ENCODE measurements at regions not wholly inside any gene's neighbourhood (a gene's known extent, or its start where the extent isn't known, plus 50 kb on each side); places are given as distances from the start of the nearest gene placed in this dataset.

DNA sequence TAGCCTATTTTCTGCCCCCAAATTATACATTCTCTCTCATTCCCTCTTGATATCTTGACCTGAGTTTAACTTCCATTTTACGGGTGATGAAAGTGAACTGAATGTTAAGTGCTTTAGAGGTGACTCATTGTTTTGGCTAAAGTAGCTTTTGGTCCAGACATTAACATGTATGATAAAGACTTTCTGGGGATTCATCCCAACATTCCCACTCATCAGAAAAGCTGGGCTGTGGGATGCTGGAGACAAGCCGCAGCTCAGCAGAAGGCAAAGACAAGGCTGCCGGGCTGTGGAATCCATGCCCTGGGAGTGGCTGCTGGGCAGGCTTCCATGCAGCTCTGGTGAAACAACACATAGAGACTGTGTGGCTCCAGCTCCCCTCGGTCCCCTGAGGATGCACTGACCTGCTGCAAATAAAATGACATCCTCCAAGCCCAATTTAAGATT, 89.9 kb upstream of the SYNDIG1 start:
- DNase-seq (ENCODE audit: low read depth), result no peak
- H3K4me3 ChIP-seq (ENCODE audit: low read depth, low read length), result no peak overlapping the region
- TF ChIP-seq, protein P1, sequence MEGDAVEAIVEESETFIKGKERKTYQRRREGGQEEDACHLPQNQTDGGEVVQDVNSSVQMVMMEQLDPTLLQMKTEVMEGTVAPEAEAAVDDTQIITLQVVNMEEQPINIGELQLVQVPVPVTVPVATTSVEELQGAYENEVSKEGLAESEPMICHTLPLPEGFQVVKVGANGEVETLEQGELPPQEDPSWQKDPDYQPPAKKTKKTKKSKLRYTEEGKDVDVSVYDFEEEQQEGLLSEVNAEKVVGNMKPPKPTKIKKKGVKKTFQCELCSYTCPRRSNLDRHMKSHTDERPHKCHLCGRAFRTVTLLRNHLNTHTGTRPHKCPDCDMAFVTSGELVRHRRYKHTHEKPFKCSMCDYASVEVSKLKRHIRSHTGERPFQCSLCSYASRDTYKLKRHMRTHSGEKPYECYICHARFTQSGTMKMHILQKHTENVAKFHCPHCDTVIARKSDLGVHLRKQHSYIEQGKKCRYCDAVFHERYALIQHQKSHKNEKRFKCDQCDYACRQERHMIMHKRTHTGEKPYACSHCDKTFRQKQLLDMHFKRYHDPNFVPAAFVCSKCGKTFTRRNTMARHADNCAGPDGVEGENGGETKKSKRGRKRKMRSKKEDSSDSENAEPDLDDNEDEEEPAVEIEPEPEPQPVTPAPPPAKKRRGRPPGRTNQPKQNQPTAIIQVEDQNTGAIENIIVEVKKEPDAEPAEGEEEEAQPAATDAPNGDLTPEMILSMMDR (conservative IDR thresholded peaks at IDR 0.05; ENCODE audit: low read depth, low read length), result no peak

DNA sequence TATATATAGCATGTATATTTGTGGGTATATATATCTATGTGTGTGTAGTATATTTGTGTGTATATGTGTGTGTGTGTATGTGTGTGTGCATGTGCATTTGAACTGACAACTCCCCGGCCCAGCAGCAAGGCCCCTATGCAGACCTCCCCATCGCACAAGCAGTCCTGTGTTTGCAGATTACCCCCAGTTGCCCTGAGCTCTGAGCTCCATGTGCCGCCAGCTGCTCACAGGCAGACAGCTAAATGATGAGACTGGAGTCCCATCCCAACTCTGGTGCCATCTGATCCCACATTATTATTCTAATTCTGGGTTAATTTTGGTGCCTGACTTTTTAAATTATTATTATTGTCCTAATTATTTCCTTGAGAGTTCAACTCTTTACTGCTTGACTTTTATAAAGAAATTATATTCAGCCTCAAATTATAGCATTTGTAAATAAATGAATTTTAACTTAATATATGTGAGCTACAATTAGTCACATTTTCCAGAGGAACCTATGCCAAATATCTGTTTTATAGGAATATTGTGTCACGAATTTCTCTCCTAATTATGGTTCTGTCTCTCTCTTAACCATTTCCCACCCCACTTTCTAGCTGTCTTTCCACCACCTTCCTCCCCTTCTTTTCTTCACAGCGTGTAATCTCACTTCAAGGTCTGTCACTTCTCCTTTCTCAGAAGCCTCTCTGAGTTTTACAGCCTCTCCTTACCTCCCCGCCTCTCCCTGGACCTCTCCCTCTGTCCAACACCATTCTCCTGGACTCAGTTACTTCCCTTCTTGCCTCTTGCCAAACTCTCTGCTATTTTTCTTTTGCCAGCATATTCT, 90.6 kb upstream of the SYNDIG1 start:
- no peak for DNase-seq (ENCODE audit: low read depth)
- TF ChIP-seq, protein P1 (conservative IDR thresholded peaks at IDR 0.05; ENCODE audit: low read depth, low read length), result no peak
- H3K4me3 ChIP-seq (ENCODE audit: low read depth, low read length), result no peak overlapping the region

DNA sequence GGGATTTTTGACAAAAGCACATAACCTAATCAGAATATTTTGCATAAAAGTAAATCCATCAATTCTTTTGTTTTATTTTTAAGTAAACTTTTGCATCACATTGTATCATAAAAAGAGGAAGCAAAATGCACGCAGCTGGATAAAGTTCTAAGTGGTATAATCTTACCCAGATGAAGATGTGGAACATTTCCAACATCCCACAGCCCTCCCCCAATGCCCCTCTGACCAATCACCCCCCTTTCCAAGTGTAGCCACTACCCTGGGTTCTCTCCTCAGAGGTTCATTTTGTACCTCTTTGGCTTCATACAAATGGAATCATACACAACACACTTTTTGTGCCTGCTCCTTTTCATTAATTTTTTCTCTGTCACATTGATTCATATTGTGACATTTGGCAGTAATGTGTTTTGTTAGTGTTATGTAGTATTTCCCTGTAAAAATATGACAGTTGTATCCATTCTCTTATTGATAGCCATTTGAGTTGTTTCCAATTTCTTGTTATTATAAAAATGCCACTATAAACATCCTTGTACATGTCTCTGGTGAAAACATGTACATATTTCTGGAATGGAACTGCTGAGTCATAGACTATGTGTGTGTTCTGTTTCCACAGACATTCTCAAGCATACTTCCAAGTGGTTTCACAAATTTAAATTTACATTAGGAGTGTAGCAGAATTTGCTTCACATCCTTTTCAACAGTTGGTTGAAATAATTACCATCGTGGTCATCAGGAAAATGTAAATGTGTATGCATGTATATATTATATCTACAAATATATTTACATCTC, 92.9 kb upstream of the SYNDIG1 start:
- no peak overlapping the region for H3K4me3 ChIP-seq (ENCODE audit: low read depth, low read length)
- no peak for DNase-seq (ENCODE audit: low read depth)
- TF ChIP-seq, protein P1 (conservative IDR thresholded peaks at IDR 0.05; ENCODE audit: low read depth, low read length), result no peak

DNA sequence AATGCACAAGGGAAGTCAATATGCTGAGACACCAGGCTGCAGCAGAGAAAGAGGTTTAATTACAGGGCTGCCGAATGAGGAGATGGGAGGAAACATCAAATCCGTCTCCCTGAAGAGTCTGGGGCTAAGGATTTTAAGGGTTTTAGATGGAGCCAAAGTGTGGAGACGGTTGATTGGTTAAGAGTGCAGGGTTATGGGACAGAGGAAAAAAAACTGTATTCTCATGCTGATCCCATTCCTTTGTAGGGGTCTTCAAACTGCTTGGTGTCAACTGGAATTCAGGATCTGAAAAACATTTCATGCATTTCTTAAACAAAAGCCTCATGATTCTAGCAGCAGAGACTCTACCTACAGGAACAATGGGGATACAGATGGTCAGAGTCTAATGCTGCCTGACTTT, 96.1 kb upstream of the SYNDIG1 start:
- no peak for DNase-seq (ENCODE audit: low read depth)
- no peak overlapping the region for H3K4me3 ChIP-seq (ENCODE audit: low read depth, low read length)
- TF ChIP-seq, protein P1 (conservative IDR thresholded peaks at IDR 0.05; ENCODE audit: low read depth, low read length), result no peak

DNA sequence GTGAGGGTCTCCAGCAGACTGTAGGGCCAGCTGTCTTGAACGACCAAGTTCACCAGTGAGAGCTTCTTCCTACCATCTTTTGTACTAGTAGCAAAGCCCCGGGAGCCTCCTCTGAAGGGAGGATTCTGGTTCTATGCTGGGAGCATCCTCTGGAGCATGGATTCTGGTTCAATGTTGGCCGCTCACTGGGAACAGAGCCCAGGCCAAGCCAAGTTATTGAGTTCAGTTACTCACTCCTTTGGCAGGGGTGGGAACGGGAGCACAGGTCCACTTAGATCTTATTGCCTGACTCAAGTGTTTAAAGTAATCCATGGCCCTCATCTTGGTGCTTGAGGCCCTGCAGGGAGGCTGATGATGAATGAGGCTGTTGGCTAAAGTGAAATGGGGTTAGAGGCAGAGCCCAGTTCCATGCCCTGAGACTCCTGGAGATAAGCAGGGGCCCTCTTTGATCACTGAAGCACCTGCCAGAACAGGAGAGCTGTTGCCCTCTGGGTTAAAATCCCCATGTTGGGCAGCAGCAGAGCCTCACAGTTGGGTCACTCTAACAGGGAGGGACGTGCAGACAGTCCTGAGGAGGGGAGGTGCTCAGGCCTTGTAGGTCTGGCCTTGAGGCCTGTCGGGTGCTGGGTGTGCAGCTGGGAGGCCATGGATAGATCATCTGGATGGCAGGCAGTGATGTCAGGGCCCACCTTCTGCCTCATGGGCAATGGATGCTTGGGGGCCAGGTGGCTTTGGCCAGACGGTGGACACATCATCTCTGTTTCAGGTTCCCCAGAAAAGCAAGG, 98.3 kb upstream of the SYNDIG1 start:
- TF ChIP-seq, protein P1 (conservative IDR thresholded peaks at IDR 0.05; ENCODE audit: low read depth, low read length), result no peak
- H3K4me3 ChIP-seq (ENCODE audit: low read depth, low read length), result no peak overlapping the region
- no peak for DNase-seq (ENCODE audit: low read depth)

DNA sequence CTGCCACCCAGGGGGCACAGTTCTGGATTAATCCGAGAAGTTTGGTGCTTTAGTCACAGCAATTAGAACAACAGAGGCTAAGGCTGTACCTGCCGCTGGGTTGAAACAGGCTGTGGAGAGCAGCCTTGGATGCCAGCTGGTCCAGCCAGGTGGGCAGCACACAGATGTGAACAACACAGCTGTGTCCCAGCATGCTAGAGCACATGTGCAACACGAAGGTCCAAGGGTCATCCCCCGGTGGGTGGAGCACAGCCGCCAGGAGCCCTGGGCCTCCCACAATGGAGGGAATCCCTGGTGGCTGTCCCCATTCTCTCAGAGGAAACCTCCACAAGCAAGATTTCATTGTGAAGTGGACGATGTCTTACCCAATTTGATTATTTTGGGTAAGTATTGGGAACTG, 99.2 kb upstream of the SYNDIG1 start:
- no peak overlapping the region for H3K4me3 ChIP-seq (ENCODE audit: low read depth, low read length)
- no peak for DNase-seq (ENCODE audit: low read depth)
- TF ChIP-seq, protein P1 (conservative IDR thresholded peaks at IDR 0.05; ENCODE audit: low read depth, low read length), result no peak

Data from epithelial cell of proximal tubule (primary cell).